ENCODE measurements at regions not wholly inside any gene's neighbourhood (a gene's known extent, or its start where the extent isn't known, plus 50 kb on each side); places are given as distances from the start of the nearest gene placed in this dataset.

DNA sequence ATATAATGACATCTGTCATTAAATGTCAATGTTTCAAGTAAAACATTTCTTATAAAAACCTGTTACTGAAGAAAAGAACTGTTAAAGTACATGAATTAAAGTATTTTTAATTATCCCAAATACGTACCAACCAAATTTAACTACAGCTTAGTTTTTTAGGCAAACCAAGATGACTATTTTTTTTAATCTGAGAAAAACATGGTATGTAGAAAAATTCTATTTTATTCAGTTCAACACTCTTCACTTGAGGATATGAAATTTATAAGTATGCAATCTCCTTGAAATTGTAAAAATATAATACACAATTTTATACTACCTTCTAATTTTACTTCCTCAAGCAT, 75.3 kb upstream of the IFNE start:
- peaks cover 18% of the 10 kb centered on the region for H3K36me3 Mint-ChIP-seq
- peaks cover 3% of the 10 kb centered on the region for H3K27me3 Mint-ChIP-seq
- peaks cover 49% of the 10 kb centered on the region for H3K4me1 Mint-ChIP-seq
- H3K27ac Mint-ChIP-seq: peak overlapping the region; percentile 83
- peak overlapping the region; percentile 90 for H3K4me3 Mint-ChIP-seq
- no peaks in the 10 kb centered on the region for H3K9me3 Mint-ChIP-seq

- Mint-ChIP-seq H3K4me1 (peaks cover 44% of the 10 kb centered on the region), H3K36me3 (peaks cover 17% of the 10 kb centered on the region), H3K9me3 (no peaks in the 10 kb centered on the region), H3K27ac (peak overlapping the region; percentile 96), H3K4me3 (peak overlapping the region; percentile 90), H3K27me3 (peaks cover 3% of the 10 kb centered on the region)
These were observed 76.0 kb upstream of the IFNE start for GRCh38 chr9:21558079-21558478.

DNA sequence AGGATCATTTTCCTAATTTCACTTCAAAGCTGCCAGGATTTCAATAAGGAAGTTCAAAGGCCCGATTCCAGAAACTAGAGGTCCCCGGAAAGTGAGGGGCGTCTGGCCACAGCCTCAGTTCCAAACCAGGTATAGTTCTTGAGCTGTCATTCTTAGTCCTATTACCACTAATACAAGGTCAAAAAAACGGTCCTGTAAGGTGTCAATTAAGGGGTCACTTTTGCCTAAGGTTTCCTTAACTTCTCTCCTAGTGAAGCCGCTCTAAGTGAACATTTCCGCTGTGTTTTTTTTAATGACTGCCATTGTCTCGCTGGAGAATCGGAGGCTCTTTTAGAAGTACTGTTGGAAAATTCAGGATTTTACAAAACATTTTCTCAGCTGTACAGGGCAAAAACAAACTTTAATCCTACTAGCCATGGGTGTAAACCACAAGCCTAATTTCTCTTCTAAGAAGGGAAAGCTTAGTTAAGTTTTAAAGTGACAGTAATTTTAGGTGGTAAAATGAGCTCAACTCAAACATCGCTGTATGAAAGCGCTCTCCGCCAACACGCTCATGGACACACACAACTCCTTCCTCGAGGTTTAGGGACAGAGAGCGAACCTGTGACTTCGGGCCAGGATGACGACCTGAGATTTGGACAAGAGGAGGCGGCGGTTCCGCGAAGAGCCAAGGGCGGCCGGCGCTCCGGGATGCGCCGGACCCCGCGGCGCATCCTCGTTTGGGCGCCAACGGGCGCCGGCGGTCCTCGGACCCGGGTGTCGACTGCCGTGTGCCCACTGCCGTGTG, 76.7 kb upstream of the IFNE start:
- H3K27me3 Mint-ChIP-seq: peaks cover 3% of the 10 kb centered on the region
- peak overlapping the region; percentile 96 for H3K27ac Mint-ChIP-seq
- no peaks in the 10 kb centered on the region for H3K9me3 Mint-ChIP-seq
- H3K36me3 Mint-ChIP-seq: peaks cover 17% of the 10 kb centered on the region
- peaks cover 47% of the 10 kb centered on the region for H3K4me1 Mint-ChIP-seq
- peak overlapping the region; percentile 90 for H3K4me3 Mint-ChIP-seq

GRCh38 chr9:21559402-21560280, 77.5 kb upstream of the IFNE start:
- H3K36me3 Mint-ChIP-seq: peaks cover 17% of the 10 kb centered on the region
- peaks cover 3% of the 10 kb centered on the region for H3K27me3 Mint-ChIP-seq
- peak overlapping the region; percentile 12 for H3K27ac Mint-ChIP-seq
- H3K9me3 Mint-ChIP-seq: no peaks in the 10 kb centered on the region
- peak overlapping the region; percentile 90 for H3K4me3 Mint-ChIP-seq
- peaks cover 55% of the 10 kb centered on the region for H3K4me1 Mint-ChIP-seq

DNA sequence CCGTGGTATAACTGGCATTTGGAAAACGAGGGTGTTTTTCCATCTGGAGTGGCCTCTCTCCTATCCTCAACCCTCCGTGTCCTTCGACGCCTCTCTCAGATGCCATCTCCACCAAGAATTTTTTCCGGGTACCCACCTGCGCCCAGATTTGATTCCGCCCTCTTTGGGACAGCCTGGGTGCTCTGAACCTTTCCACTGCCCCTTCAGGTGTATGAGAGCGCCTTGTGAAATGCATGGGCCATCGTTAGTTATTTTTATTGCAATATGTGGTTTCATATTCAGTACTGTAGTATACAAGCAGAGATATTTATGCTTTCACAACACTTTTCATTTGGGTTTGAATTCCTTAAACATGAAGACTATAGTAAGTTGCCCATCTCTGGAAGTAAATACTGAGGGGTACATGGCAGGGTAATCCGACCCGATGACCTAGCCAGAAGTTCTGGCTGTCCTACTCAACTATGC, 78.2 kb upstream of the IFNE start:
- Mint-ChIP-seq H3K9me3 (no peaks in the 10 kb centered on the region), H3K27ac (peak overlapping the region; percentile 72), H3K4me1 (peaks cover 55% of the 10 kb centered on the region), H3K4me3 (peak overlapping the region; percentile 87), H3K36me3 (peaks cover 14% of the 10 kb centered on the region), H3K27me3 (peaks cover 3% of the 10 kb centered on the region)

DNA sequence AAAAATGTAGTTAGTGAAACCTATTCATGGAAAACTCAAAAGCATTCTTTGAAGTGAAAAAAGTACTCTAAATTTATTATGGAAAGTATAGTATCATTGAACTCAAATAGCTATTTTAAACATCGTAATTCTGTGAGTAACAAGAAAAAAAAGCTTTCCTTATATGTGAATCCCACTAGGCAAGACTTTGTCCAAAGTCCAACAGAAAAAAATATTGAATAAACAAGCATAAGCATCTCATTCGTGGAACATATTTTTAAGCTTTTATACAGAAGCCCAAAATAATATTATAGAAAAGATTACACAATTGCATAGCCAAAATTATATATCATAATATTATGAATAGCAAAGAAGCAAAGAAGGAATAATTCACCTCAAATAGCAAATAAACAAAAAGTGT, 79.4 kb upstream of the IFNE start:
- Mint-ChIP-seq H3K9me3 (no peaks in the 10 kb centered on the region), H3K27me3 (peaks cover 1% of the 10 kb centered on the region), H3K4me3 (no peak overlapping the region), H3K4me1 (peaks cover 57% of the 10 kb centered on the region), H3K36me3 (peaks cover 8% of the 10 kb centered on the region), H3K27ac (no peak overlapping the region)

GRCh38 chr9:21564175-21564574, 82.1 kb upstream of the IFNE start:
- H3K4me3 Mint-ChIP-seq: no peak overlapping the region
- peaks cover 42% of the 10 kb centered on the region for H3K4me1 Mint-ChIP-seq
- no peaks in the 10 kb centered on the region for H3K9me3 Mint-ChIP-seq
- H3K36me3 Mint-ChIP-seq: no peaks in the 10 kb centered on the region
- H3K27ac Mint-ChIP-seq: no peak overlapping the region
- no peaks in the 10 kb centered on the region for H3K27me3 Mint-ChIP-seq

GRCh38 chr9:21565155-21565554, 83.0 kb upstream of the IFNE start:
- Mint-ChIP-seq H3K9me3 (no peaks in the 10 kb centered on the region), H3K4me3 (no peak overlapping the region), H3K36me3 (no peaks in the 10 kb centered on the region), H3K27ac (no peak overlapping the region), H3K4me1 (peaks cover 38% of the 10 kb centered on the region), H3K27me3 (no peaks in the 10 kb centered on the region)

DNA sequence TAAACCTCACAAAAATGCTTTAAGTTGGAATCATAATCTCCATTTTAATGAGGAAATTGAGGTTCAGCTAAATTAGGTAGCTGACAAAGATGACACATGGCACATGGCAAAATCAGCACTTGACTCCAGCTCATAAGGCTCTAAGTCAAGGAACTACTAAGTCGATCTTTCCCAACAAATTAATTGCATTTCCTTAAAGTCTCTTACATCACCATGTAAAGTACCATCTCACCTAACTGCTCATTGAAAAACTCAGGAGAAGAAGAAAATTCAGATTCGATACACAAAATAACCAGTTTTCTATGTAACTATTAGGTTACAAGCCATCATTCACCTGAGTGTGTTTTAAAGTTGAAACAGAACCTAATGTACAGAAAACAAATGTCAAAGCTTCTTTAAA, 85.8 kb upstream of the IFNE start:
- peaks cover 31% of the 10 kb centered on the region for H3K4me1 Mint-ChIP-seq
- no peak overlapping the region for H3K4me3 Mint-ChIP-seq
- H3K36me3 Mint-ChIP-seq: no peaks in the 10 kb centered on the region
- H3K27ac Mint-ChIP-seq: no peak overlapping the region
- H3K9me3 Mint-ChIP-seq: no peaks in the 10 kb centered on the region
- no peaks in the 10 kb centered on the region for H3K27me3 Mint-ChIP-seq

GRCh38 chr9:21568484-21568883, 86.4 kb upstream of the IFNE start:
- no peaks in the 10 kb centered on the region for H3K27me3 Mint-ChIP-seq
- H3K36me3 Mint-ChIP-seq: no peaks in the 10 kb centered on the region
- H3K4me3 Mint-ChIP-seq: no peak overlapping the region
- H3K27ac Mint-ChIP-seq: no peak overlapping the region
- peaks cover 31% of the 10 kb centered on the region for H3K4me1 Mint-ChIP-seq
- no peaks in the 10 kb centered on the region for H3K9me3 Mint-ChIP-seq

DNA sequence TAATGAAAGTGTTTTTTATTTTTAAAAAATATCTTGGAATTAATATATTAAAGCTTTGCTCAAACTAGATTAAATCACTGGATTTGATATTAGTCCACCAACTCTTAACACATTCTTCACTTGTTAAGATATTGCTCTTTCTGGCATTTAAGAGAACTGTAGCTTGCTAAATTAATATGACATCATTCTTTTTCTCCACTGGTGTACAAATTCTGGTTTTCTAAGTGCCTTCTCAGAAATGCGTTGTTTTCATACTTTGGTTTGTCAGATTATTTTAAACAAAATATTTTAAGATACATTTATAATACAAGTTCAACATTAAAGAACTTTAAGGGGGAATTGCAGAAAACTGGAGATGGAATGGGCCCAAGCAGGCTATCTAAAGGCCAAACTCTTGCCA, 87.6 kb upstream of the IFNE start:
- Mint-ChIP-seq H3K27me3 (no peaks in the 10 kb centered on the region), H3K36me3 (no peaks in the 10 kb centered on the region), H3K27ac (no peak overlapping the region), H3K4me1 (peaks cover 23% of the 10 kb centered on the region), H3K9me3 (no peaks in the 10 kb centered on the region), H3K4me3 (no peak overlapping the region)

DNA sequence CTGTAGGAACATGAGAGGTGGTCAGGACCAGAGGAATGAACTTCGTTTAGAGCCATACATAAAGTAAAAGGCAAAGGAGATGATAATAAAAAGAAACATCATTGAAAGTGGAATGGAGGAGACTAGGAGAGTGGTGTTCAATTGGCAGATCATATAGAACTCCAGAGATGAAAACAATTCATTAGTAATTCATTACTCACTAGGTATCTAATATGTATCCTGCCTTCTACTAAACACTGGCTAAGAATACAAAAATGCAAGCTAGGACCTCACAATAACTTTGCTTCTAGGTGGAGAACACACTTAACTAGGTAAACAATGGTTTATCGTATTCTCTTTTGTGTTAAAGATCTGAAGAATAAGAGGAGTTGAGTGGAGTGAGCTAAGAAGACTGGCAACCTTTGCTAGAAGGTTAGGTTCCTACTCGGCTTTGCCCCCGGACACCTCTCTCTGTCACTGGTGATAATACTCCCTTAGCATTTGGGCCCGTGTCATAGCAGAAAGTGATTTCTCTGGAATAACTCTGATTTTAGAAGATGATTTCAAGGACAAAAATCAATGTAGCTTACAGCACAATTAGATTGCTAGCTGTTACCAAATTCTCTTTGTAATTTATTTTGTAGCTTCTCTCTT, 88.6 kb upstream of the IFNE start:
- peaks cover 16% of the 10 kb centered on the region for H3K4me1 Mint-ChIP-seq
- no peaks in the 10 kb centered on the region for H3K9me3 Mint-ChIP-seq
- H3K4me3 Mint-ChIP-seq: no peak overlapping the region
- H3K27me3 Mint-ChIP-seq: no peaks in the 10 kb centered on the region
- H3K36me3 Mint-ChIP-seq: no peaks in the 10 kb centered on the region
- no peak overlapping the region for H3K27ac Mint-ChIP-seq

- H3K4me3 Mint-ChIP-seq: no peak overlapping the region
- no peak overlapping the region for H3K27ac Mint-ChIP-seq
- H3K27me3 Mint-ChIP-seq: no peaks in the 10 kb centered on the region
- no peaks in the 10 kb centered on the region for H3K36me3 Mint-ChIP-seq
- H3K9me3 Mint-ChIP-seq: no peaks in the 10 kb centered on the region
- peaks cover 44% of the 10 kb centered on the region for H3K4me1 Mint-ChIP-seq
These were observed 92.1 kb upstream of the IFNE start for GRCh38 chr9:21574261-21574660.

DNA sequence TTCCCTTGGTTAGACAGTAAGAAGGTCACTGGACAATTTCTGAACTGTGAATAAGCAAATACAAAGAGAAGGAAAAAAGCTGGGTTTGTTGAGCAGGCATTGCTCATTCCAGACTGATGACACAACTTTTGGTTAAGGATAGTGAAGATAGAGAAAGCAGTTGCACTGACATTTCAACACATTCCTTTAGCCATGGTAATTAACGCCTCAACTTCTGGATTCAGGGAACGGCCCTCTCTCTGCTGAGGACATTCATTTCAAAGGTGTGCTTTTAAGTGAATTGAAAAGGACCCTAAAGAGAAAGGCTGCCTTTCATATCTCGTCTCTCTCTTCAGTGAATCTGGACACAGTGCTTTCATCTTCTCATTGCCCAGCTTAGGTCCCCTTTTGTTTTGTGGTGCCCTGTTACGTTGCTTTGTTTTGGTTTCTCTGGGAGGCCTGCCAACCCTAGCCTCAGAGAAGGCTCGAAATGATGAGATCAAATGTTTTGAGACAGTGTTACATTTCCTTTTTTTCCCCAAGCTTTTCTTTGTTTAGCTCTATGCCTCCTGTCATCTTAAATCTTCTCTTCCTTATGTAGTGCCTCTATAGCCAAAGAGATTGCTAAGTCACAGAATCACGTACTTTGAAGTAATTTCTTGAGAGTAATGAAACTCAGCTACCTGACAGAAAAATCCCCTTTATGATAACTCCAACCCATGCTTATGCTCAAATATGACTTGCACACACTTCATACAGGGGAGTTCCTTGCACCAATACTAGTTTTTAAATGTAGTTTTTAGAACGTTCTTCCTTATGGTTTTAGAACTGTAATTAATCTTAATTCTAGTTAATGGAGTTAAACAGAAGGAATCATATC, 94.4 kb upstream of the IFNE start:
- peak overlapping the region; percentile 47 for H3K4me3 Mint-ChIP-seq
- peaks cover 57% of the 10 kb centered on the region for H3K4me1 Mint-ChIP-seq
- H3K27ac Mint-ChIP-seq: peak overlapping the region; percentile 36

DNA sequence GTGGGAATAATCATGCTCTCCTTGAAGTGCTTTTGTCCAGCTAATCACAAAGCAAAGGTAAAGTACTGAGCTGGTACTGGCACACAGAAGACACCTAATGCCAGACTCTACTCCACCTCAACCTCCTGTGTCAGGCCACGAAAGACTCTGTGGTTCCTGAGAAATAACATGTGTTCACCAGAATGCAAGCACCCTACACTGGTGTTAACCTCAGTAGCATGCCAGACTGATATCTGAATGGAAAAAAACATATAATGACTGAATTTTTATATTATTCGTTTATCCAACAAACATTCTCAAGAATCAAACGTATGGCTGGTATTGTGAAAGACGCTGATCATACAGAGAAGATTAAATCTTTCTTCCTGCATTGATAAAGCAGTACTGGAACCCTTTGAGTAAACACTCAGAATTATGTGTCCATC, 97.1 kb upstream of the IFNE start:
- H3K4me1 Mint-ChIP-seq: peaks cover 65% of the 10 kb centered on the region
- H3K27me3 Mint-ChIP-seq: no peaks in the 10 kb centered on the region
- peak overlapping the region; percentile 89 for H3K4me3 Mint-ChIP-seq
- peak overlapping the region; percentile 90 for H3K27ac Mint-ChIP-seq
- H3K36me3 Mint-ChIP-seq: no peaks in the 10 kb centered on the region
- no peaks in the 10 kb centered on the region for H3K9me3 Mint-ChIP-seq

More for the DNA sequence above, 94.4 kb upstream of the IFNE start:
- no peaks in the 10 kb centered on the region for H3K9me3 Mint-ChIP-seq
- no peaks in the 10 kb centered on the region for H3K27me3 Mint-ChIP-seq
- no peaks in the 10 kb centered on the region for H3K36me3 Mint-ChIP-seq

Data from activated naive CD4-positive, alpha-beta T cell treated with anti-CD3 and anti-CD28 coated beads, Interleukin-2, amount 50 U/mL, for 24 hours (primary cell).